ENCODE measurements at regions not wholly inside any gene's neighbourhood (a gene's known extent, or its start where the extent isn't known, plus 50 kb on each side); places are given as distances from the start of the nearest gene placed in this dataset.

- no peak for DNase-seq (ENCODE audit: low read depth in 3 of 3)
These were observed 247.4 kb upstream of the RBMS3 start for GRCh38 chr3:29033511-29033910.

- DNase-seq (ENCODE audit: low read depth in 3 of 3) = no peak
These were observed 230.7 kb upstream of the RBMS3 start for GRCh38 chr3:29050155-29050554.

GRCh38 chr3:29057326-29057725 is 223.5 kb upstream of the RBMS3 start:
- DNase-seq (ENCODE audit: low read depth in 3 of 3) = no peak

- no peak for DNase-seq (ENCODE audit: low read depth in 3 of 3)
These were observed 216.8 kb upstream of the RBMS3 start for GRCh38 chr3:29064085-29064484.

- DNase-seq (ENCODE audit: low read depth in 3 of 3) = no peak
These were observed 215.6 kb upstream of the RBMS3 start for GRCh38 chr3:29065211-29065785.

GRCh38 chr3:29067007-29067406 is 213.9 kb upstream of the RBMS3 start:
- no peak for DNase-seq (ENCODE audit: low read depth in 3 of 3)

- DNase-seq (ENCODE audit: low read depth in 3 of 3) = no peak
These were observed 209.8 kb upstream of the RBMS3 start for GRCh38 chr3:29070959-29071634.

GRCh38 chr3:29072611-29073010 is 208.3 kb upstream of the RBMS3 start:
- DNase-seq (ENCODE audit: low read depth in 3 of 3) = no peak

GRCh38 chr3:29077356-29077755 is 203.5 kb upstream of the RBMS3 start:
- DNase-seq (ENCODE audit: low read depth in 3 of 3) = no peak

- DNase-seq (ENCODE audit: low read depth in 3 of 3) = no peak
These were observed 201.5 kb upstream of the RBMS3 start for GRCh38 chr3:29079358-29079757.

GRCh38 chr3:29080967-29081366 is 199.9 kb upstream of the RBMS3 start:
- DNase-seq (ENCODE audit: low read depth in 3 of 3) = no peak

- DNase-seq (ENCODE audit: low read depth in 3 of 3) = no peak
These were observed 197.8 kb upstream of the RBMS3 start for GRCh38 chr3:29083081-29083480.

GRCh38 chr3:29083676-29084075 is 197.2 kb upstream of the RBMS3 start:
- no peak for DNase-seq (ENCODE audit: low read depth in 3 of 3)

GRCh38 chr3:29088579-29088978 is 192.3 kb upstream of the RBMS3 start:
- no peak for DNase-seq (ENCODE audit: low read depth in 3 of 3)

- no peak for DNase-seq (ENCODE audit: low read depth in 3 of 3)
These were observed 189.8 kb upstream of the RBMS3 start for GRCh38 chr3:29090912-29091597.

GRCh38 chr3:29091599-29092189 is 189.2 kb upstream of the RBMS3 start:
- DNase-seq (ENCODE audit: low read depth in 3 of 3) = no peak

GRCh38 chr3:29092348-29092747 is 188.5 kb upstream of the RBMS3 start:
- DNase-seq (ENCODE audit: low read depth in 3 of 3) = no peak

- DNase-seq (ENCODE audit: low read depth in 3 of 3) = no peak
These were observed 181.6 kb upstream of the RBMS3 start for GRCh38 chr3:29099296-29099695.

GRCh38 chr3:29099775-29100174 is 181.1 kb upstream of the RBMS3 start:
- DNase-seq (ENCODE audit: low read depth in 3 of 3) = no peak

- DNase-seq (ENCODE audit: low read depth in 3 of 3) = no peak
These were observed 180.6 kb upstream of the RBMS3 start for GRCh38 chr3:29100292-29100691.

GRCh38 chr3:29128001-29128400 is 152.9 kb upstream of the RBMS3 start:
- DNase-seq (ENCODE audit: low read depth in 3 of 3) = no peak

GRCh38 chr3:29137601-29138000 is 143.3 kb upstream of the RBMS3 start:
- DNase-seq (ENCODE audit: low read depth in 3 of 3) = peak in 1 of 3 experiments; percentile 14

GRCh38 chr3:29138171-29138570 is 142.7 kb upstream of the RBMS3 start:
- DNase-seq (ENCODE audit: low read depth in 3 of 3) = no peak

Measured in stimulated activated CD4-positive, alpha-beta T cell treated with anti-CD3 and anti-CD28 coated beads, TNF-alpha, amount 100 ng/mL, for 24 hours (primary cell).